NT2/D1 (cell line): ENCODE measurements at regions not wholly inside any gene's neighbourhood (a gene's known extent, or its start where the extent isn't known, plus 50 kb on each side); places are given as distances from the start of the nearest gene placed in this dataset.
"Not testable (repeated sequence)": the region's sequence is repeated elsewhere in the genome, so short reads cannot be mapped to it uniquely, and the experiment has no call there.

Source experiments
- SUZ12 ChIP-seq: IDR thresholded peaks from 2 replicates; pipeline ENCODE4 v1.6.1; 2011; ENCODE audit not compliant: insufficient read length, insufficient read depth; ENCODE audit errors: extremely low read depth
- YY1 ChIP-seq: IDR thresholded peaks from 2 replicates; pipeline ENCODE4 v1.6.1; 2011; ENCODE audit not compliant: insufficient read length, insufficient read depth
- ZNF274 ChIP-seq: IDR thresholded peaks from 2 replicates; pipeline ENCODE4 v1.6.1; 2011; ENCODE audit warnings: mild to moderate bottlenecking, low read depth, low read length

DNA sequence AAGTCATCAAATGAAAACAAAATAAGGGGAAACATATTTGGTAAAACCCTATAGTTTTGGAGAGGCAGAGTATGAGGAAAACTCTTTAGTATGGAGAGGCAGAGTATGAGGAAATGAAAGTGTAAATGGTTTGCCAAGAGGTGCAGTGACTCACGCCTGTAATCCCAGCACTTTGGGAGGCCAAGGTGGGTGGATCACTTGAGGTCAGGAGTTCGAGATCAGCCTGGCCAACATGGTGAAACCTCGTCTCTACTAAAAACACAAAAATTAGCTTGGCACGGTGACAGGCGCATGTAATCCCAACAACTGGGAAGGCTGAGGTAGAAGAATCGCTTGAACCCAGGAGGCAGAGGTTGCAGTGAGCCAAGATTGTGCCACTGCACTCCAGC, 228.2 kb upstream of the RREB1 start:
- not testable (repeated sequence) for TF ChIP-seq ZNF274, YY1, SUZ12
